ENCODE measurements at regions not wholly inside any gene's neighbourhood (a gene's known extent, or its start where the extent isn't known, plus 50 kb on each side); places are given as distances from the start of the nearest gene placed in this dataset.

DNA sequence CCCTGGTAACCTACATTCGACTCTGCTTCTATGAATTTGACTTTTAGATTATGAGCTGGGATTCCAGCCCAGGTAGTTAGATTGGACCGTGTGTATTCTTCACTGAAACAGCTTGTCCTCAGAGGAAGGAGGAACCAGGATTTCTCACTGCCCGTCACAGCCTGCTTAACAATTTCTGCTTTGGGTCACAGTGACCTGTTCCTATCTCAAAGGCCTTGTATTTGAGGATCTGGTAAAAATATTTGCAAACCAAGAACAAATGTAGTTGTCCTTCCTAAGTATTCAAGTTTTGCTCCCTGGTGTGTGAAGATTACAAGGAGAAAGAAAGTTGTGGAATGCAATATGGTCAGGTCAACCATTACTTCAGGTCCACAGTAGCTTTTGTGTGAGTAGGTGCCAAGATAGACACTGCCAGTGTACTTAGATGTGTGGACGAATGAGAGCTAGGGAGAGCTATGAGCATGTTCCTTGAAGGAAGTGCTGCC is 55.1 kb downstream of the KIF4B start:
- no peak for DNase-seq (ENCODE audit: low read depth)

DNA sequence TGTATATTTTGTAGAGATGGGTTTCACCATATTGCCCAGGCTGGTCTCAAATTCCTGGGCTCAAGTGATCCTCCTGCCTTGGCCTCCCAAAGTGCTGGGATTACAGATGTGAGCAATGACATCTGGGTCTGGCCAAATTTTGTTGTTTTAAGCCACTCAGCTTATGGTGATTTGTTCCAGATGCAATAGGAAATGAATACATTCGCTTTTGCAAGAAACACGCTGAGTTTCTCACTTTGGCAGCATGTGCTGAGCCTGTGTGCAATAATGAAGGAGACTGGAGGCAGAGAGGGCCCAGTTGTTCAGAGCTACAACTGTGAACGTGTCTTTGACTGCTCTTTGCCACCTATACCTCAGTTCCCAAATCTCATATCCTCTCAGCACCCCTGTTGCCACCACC is 56.4 kb downstream of the KIF4B start:
- DNase-seq (ENCODE audit: low read depth) = no peak

DNA sequence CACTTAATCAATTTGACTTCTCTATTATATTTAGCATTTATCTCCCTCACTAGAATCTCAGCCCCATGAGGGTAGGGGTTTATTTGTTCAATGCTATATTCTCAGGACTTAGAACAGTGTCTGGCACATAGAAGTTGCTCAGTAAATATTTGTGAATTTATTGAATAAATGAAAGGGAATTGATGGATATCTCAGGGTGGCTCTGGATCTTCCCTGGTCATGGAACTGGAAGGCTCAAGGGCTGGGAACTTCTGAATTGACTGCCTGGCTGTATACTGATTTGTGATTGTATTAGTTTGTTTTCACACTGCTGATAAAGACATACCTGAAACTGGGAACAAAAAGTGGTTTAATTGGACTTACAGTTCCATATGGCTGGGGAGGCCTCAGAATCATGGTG is 57.2 kb downstream of the KIF4B start:
- DNase-seq (ENCODE audit: low read depth) = no peak

DNA sequence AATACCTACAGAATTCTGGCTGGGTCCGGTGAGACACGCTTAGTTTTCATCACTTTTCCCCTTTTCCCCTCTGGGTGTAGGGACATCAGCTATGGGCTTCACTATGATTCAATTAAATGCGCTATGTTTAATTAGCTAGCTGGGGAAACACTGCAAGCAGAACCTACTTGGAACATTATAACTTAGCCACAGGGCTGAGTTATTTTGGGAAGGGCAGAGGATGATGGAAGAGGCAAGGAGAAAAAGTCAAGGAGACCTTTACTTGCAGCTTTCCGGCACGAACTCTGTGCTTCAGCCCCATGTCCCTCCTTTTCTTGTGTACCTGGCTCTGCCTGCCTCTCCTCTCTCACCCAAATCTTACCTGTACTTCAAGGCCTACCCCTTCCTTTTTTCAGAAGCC is 62.8 kb downstream of the KIF4B start:
- DNase-seq (ENCODE audit: low read depth) = no peak

DNA sequence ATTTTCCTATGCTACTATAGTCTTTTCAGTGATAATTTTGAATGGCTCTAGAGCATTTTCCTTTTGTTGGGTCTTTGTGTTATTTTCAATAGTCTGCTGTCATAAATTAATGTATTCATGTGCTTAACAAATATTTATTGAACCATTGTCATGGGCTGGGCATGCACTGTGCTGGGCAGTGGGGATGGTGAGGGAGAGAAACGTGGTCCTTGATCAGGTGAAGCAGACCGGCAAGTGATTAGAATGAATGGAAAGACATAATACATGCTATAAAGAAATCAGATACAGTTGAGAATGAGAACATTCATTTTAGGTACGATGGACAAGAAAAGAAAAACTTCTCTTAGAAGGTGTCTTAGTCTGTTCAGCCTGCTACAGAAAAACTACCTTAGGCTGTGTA is 66.1 kb downstream of the KIF4B start:
- no peak for DNase-seq (ENCODE audit: low read depth)

DNA sequence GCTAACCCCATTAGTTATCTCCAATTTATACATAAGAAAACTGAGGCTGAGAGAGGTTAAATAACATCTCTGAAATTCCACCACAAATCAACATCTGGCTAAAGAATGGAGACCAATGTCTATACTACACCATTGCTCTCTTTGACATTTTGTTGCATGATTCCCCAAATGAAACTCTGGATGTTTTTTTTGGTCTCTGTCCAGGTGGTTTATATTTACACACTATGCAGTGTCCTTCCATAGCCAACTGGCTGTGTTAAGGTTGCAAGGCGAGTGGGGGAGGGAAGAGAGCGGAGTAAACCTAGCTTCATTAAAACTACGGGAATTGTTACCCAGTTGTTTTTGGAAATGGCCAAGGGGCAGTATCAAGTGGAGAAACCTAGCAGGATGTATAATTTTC is 67.2 kb downstream of the KIF4B start:
- DNase-seq (ENCODE audit: low read depth) = no peak

DNA sequence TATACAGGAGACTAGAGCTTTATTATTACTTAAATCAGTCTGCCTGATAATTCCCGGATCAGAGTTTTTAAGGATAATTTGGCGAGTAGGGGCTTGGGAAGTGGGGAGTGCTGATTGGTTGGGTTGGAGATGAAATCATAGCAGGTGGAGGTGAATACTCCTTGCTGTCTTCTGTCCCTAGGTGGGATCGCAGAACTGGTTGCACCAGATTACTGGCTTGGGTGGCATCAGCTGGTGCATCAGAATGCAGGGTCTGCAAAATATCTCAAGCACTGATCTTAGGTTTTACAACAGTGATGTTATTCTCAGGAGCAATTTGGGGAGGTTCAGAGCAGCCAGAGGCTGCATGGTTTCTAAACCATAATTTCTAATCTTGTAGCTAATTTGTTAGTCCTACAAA is 68.1 kb downstream of the KIF4B start:
- no peak for DNase-seq (ENCODE audit: low read depth)

DNA sequence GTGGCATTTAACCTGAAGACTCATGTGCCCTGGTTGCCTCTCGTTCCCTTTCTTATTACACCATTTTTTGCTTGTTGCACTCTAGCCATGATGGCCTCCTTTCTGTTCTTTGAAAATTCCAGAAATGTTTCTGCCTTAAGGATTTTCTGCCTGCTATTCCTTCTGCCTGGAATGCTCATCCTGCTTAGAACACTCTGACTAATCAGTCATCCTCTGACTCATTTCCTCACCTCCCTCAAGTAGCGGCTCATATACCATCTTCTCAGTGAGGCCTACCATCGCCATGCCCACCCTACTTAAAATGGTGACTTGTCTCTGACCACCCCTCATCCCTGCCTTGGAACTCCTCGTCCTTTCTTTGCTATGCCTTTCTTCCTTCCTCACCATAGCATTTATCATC is 68.8 kb downstream of the KIF4B start:
- no peak for DNase-seq (ENCODE audit: low read depth)

DNA sequence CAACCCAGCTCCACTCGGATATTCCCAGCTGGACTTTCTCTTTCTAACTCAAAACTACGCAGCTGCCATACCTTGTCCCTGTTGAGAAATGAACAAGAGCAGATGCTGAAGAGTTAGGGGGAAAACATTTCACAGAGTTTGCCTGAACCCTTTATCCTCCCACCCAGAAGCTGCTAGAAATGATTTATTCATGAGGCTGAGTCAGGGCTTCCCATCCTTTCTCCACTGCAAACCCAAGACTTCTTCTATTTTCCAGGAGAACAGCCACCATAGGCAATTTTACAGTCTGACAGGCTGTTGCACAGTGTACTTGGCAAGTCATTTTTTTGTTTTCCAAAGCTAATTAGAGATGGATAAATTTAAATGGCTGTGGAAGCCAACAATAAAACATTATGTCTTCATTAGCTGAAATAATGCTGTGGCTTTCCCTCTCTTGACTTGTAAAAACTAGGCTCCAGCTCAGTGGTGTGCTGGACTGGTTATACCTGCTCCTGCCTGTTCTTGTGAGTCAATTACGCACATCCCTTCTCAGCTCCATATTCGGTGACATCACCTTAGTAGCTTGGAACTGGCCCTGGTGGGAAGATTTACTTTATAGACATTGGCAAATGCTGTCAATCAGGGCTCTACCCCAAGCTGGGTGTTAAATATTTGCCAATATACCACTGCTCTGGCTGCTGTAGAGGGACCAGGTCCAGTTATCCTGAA is 71.9 kb downstream of the KIF4B start:
- no peak for DNase-seq (ENCODE audit: low read depth)

DNA sequence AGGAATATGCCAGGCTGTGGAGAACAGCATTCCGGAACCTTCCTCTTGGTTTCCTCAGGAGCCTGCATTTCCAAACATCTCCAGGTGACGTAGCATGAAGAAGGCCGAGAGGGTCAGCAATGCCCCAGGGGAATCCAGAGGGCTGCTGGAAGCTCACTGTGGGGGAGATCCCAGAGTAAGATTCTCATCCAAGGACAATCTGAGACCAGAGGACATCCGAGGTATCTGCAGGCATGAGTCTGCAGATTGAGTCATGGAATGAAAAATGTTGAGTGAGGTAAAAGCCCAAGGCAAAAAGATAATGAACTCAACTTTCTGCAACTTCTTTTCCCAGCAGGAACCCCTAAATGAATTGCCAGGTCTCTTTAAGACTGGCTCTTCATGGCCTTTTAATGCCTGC is 73.5 kb downstream of the KIF4B start:
- no peak for DNase-seq (ENCODE audit: low read depth)

DNA sequence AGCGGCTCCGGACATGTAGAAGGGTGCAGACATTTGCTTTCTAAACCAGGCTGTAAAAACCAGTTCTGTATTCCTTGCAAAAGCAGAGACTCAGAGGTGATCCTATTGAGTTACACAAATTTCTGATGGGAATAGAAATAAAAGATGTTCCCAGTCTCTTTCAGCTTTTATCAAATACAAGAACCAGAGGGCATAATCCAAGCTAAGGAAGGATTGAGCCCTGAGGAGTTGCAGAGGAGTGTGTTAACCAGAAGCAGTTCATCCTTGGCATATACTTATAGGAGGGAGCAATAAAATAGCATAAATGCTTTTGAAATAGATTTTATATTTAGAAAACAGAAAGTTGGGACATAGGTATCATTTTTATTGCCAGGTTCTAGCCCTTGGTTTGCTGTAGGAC is 75.3 kb downstream of the KIF4B start:
- no peak for DNase-seq (ENCODE audit: low read depth)

DNA sequence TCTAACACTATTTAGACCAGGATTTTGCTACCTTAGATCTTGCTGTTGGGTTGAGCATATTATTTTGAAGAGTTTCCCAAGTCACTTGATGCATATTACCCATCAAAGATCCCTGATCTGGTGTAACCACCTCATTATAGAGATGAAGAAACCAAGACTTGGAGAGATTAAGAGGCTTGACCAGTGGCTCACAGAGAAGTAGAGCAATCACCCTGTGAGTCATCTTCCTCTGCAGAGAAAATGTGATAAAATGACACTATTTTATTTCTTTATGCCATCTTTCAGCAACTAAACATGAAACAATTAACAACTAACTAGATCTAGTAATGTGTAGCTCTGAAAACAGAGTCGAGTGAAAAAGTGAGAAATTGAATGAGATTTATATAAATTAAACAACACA is 76.1 kb downstream of the KIF4B start:
- no peak for DNase-seq (ENCODE audit: low read depth)

DNA sequence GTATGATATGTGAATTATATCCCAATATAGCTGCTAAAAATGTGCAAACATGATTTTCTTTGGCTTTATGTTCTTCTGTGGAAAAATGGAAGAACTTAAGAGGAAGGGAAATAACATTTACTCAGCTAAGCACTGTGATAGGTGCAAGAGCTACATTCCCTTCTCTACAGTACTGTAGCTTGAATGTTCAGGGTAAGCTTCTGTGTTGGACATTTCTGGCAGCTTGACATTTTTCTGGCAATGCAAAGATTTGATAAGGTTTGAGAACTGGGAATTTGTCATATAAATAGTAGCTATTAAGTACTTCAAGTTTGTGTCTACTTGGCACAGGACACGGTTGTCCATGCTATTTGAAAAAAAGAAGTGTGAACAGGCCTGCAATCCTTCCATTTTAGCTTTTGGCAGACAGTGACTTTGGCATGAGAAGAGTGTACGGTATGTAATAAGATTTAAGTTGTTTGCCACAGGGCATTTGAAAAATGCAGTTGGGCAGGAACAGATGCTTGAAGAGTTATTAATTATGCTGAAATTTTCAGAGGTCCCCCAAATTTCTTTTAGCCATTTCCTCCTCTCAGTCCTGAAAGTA is 77.6 kb downstream of the KIF4B start:
- no peak for DNase-seq (ENCODE audit: low read depth)

DNA sequence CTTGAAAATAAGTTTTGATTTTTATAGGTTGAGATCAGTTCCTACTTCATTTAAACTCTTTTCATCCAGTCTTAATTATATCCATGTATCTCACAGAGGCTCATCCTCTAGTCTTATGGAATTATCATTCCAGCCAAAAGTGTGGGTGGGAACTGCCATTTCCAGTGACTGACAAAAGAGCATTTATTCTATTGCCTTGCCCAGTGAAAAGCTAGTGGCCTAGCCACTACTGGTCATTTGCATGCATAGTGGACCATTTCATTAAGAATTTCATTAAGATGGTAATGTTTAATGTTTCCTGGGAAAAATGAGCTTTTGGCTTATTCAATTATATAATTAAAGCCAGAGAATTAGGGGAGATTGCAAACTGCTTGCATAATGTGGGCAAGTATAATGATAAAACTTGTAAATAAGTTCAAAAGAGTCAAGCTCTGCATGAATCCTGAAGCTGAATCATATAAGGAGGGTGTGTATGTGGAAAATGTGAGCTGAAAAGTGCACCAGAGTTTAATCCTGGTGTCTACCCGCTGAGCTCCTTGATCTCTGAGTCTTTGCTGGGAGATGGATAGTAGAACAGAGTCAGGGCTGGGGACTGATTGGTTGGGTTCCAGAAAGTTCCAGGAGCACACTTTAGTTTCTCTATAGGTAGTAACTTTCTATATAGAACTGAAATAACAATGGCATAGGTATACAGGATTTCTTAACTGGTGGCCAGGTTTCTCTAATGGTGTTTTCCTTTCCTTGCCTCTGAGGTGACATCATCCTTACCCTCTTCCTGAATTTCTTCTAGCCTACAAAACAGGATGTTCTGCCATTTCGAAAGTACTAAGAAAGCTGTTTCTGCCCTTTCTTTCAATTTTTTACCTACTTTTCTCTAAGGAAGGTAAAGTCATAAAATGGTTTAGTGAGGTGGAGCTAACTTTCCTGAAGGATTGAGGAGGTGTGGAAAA is 78.5 kb downstream of the KIF4B start:
- no peak for DNase-seq (ENCODE audit: low read depth)

DNA sequence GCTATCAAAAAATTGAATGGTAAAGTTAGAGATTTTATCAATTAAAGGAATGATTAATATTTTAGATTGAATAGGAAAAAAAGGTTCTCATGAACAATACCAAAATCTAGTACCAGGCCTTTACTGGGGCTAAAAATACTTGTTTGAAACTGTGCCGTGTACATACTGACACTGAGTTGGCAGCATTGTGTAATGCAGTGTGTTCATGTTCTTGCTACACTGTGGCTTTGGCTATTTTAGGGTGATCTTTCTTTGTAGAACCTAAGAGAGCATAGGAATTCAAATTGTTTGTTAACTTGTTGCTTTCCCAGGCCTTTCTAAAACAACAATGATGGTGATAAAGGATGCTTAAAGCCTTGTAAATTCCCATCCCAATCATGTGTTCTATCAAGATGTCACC is 80.9 kb downstream of the KIF4B start:
- DNase-seq (ENCODE audit: low read depth) = no peak

DNA sequence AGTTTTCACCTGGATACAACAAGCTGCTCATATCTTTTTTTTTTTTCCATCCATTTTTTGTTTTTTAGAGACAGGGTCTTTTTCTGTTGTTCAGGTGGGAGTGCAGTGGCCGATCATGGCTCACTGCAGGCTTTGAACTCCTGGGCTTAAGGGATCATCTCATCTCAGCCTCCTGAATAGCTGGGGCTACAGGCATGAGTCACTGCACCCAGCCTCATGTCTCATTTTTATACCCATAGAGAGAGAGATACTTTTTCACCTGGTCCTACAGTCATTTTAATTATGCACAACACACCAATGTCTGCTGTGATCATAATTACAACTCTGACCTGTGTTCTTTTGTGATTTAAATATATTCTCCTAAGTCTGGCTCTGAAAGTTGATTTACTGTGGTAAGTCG is 84.4 kb downstream of the KIF4B start:
- no peak for DNase-seq (ENCODE audit: low read depth)

DNA sequence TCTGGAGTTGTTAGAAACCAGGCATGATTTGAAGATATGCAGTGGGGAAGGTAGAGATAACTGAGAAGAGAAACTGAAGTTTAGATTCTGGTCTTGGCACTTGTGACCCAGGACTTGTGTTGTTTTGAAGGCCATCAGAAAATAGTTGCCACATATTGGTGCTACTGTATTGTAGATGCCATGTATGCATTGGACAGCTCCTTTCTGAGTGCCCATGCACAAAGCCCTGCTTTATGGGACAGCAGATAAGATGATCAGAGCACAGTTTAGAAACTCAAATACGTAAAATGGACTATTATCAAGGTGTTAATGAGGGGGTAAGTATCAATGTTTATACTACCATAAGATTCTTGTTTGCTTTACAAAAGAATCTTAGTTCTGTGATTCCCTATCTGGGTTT is 84.9 kb downstream of the KIF4B start:
- no peak for DNase-seq (ENCODE audit: low read depth)

DNA sequence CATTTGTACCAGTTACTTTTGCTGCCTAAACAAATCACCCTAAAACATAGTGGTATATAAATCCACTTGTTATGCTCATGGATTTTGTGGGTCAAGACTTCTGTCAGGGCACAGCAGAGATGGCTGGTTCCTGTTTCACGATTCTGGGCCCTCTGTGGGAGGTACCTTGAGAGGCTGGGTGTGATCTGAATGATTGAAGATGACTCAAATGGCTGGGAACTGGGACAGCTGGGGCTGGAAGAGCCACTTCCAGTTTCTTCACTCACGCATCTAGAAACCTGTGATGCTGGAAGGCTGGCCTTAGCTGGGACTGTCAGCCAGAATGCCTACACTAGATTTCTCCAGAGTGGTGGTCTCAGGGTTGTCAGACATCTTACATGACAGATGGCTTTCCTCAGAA is 88.1 kb downstream of the KIF4B start:
- DNase-seq (ENCODE audit: low read depth) = no peak

DNA sequence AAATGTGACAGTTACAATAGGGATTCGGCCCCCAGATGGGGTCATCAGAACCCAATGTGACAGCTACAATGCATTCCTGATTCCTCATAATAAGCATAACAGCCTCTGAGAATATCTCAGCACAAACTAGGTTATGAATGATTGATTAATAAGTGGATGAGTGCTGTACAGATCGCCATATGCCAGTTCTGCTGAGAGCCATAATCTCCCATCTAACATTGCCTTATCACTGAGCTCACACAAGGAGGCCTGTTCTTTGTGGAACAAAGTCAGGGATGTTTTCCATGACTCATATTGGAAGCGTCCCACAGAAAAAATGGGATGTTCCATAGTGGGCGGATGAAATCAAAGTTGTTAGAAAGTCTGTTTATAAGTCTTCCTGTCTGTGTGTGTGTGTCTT is 89.6 kb downstream of the KIF4B start:
- no peak for DNase-seq (ENCODE audit: low read depth)

DNA sequence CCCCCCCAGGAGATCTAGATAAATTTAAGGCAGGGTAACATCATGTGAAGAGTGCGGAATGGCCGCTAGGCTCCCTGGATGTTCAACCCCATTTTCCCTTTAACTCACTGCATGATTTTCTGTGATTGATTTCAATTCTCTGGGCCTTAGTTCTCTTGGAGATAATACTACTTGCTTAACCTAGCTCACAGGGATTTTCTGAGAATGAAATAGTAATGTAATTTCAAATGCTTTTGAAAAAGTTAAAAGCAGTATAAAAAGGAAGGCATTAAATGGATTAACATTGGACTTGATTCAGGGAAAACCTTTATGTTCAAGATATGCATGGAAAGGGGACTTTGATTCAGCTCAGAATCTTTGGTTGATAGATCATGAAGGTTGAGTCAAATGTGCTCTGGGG is 90.9 kb downstream of the KIF4B start:
- no peak for DNase-seq (ENCODE audit: low read depth)

DNA sequence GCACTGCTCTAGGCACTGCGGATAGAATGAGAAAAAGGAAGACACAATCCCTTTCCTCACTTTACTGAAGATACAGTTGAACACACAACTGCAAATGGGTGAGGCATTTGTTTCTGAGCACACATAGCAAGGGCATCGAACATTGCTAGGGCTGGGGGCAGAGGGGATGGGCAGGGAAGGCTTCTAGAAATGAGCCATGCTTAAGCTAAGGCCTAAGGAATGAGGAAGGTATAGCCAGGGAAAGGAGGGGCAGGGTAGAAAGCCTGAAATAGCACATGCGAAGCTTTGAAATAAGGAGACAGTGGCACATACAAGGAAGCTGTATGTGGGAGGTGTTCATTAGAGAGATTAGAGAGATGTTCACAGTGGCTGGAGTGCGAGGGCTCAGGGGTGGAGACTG is 92.7 kb downstream of the KIF4B start:
- no peak for DNase-seq (ENCODE audit: low read depth)

DNA sequence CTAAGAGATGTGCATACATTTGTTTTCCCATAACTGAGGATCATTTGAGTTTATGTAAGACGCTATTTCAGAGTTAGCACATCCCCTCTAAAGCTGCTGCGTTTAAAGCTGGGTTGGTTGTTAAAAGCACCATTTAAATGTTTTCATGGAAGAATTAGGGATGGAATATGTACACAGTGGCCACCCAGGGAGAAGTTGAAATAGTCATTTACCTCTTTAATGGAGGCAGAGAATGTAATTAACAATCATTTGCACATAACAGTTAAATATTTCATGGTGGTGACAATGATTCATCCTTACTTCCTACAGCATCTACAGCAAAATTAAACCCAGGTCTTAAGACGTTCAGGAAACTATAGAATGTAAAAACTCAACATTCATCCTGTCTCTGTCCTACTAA is 100.3 kb downstream of the KIF4B start:
- no peak for DNase-seq (ENCODE audit: low read depth)

DNA sequence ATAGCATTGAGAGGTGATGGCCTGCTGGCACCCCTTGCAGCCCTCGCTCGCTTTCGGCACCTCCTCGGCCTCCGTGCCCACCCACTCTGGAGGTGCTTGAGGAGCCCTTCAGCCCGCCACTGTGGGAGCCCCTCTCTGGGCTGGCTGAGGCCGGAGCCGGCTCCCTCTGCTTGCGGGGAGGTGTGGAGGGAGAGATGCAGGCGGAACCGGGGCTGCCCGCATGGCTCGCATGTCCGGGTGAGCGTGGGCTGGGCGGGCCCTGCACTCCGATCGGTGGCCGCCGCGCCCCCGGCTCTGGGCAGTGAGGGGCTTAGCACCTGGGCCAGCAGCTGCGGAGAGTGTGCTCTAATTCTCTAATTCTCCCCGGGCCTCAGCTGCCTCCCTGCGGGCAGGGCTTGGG is 101.1 kb downstream of the KIF4B start:
- no peak for DNase-seq (ENCODE audit: low read depth)
